ENCODE measurements at regions not wholly inside any gene's neighbourhood (a gene's known extent, or its start where the extent isn't known, plus 50 kb on each side); places are given as distances from the start of the nearest gene placed in this dataset.

GRCh38 chr17:33785281-33785680, 469.8 kb upstream of the CCL2 start:
- TF ChIP-seq, protein P1, sequence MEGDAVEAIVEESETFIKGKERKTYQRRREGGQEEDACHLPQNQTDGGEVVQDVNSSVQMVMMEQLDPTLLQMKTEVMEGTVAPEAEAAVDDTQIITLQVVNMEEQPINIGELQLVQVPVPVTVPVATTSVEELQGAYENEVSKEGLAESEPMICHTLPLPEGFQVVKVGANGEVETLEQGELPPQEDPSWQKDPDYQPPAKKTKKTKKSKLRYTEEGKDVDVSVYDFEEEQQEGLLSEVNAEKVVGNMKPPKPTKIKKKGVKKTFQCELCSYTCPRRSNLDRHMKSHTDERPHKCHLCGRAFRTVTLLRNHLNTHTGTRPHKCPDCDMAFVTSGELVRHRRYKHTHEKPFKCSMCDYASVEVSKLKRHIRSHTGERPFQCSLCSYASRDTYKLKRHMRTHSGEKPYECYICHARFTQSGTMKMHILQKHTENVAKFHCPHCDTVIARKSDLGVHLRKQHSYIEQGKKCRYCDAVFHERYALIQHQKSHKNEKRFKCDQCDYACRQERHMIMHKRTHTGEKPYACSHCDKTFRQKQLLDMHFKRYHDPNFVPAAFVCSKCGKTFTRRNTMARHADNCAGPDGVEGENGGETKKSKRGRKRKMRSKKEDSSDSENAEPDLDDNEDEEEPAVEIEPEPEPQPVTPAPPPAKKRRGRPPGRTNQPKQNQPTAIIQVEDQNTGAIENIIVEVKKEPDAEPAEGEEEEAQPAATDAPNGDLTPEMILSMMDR (IDR thresholded peaks at IDR 0.05) = no peak
- no peak for TF ChIP-seq POLR2A (IDR thresholded peaks at IDR 0.05)

Data from Peyer's patch (tissue), 4 donors.